ENCODE measurements at regions not wholly inside any gene's neighbourhood (a gene's known extent, or its start where the extent isn't known, plus 50 kb on each side); places are given as distances from the start of the nearest gene placed in this dataset.

DNA sequence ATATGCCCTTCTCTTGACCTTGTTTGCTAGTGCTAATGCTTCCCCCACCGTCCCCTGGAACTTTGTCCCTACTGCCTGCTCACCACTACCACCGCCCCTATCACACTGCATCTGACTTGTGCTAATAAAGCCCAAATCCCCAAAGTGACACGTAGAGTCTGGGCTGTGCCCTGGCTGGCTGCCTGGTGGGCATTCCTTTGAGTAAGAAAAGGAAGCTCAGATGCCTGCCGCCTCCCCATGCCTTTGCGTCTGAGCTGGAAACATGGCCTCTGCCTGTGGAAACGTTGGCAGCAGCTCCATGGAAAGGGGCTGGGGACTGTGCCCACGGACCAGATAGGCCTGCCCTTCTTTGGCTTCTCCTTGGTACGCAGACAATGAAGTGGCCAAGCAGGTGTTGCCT lies 138.3 kb downstream of the CYP26A1 start:
- H3K36me3 ChIP-seq, result no peaks in the 10 kb centered on the region
- no peak overlapping the region for H3K4me3 ChIP-seq
- intact Hi-C loops (cut with DNase I; ENCODE audit: low total_unique reads), result no loop called here
- H3K27me3 ChIP-seq, result no peaks in the 10 kb centered on the region
- WGBS, 5 donors, result 50 to 72% (median 54%) methylated on average over 8 of the region's 8 CpGs
- TF ChIP-seq POLR2A (IDR thresholded peaks at IDR 0.05) (no peak), CTCF (IDR thresholded peaks at IDR 0.05) (no peak), POLR2AphosphoS5 (IDR thresholded peaks at IDR 0.05) (no peak), EP300 (IDR thresholded peaks at IDR 0.05) (no peak)
- H3K4me1 ChIP-seq, result no peaks in the 10 kb centered on the region
- peak in 1 of 2 donors; percentile 23 for DNase-seq
- no peak overlapping the region for H3K27ac ChIP-seq
- H3K9me3 ChIP-seq, result no peaks in the 10 kb centered on the region

GRCh38 chr10:93215312-93215711 lies 141.6 kb downstream of the CYP26A1 start:
- no peaks in the 10 kb centered on the region for H3K9me3 ChIP-seq
- no peak for DNase-seq
- no peaks in the 10 kb centered on the region for H3K27me3 ChIP-seq
- TF ChIP-seq CTCF (IDR thresholded peaks at IDR 0.05) (no peak), EP300 (IDR thresholded peaks at IDR 0.05) (no peak), POLR2AphosphoS5 (IDR thresholded peaks at IDR 0.05) (no peak), POLR2A (IDR thresholded peaks at IDR 0.05) (no peak)
- H3K4me3 ChIP-seq, result no peak overlapping the region
- no peaks in the 10 kb centered on the region for H3K4me1 ChIP-seq
- 75 to 91% (median 80%) methylated on average over 2 to 3 of the region's 3 CpGs for WGBS, 5 donors
- H3K36me3 ChIP-seq, result no peaks in the 10 kb centered on the region
- H3K27ac ChIP-seq, result no peak overlapping the region
- intact Hi-C loops (cut with DNase I; ENCODE audit: low total_unique reads), result no loop called here

DNA sequence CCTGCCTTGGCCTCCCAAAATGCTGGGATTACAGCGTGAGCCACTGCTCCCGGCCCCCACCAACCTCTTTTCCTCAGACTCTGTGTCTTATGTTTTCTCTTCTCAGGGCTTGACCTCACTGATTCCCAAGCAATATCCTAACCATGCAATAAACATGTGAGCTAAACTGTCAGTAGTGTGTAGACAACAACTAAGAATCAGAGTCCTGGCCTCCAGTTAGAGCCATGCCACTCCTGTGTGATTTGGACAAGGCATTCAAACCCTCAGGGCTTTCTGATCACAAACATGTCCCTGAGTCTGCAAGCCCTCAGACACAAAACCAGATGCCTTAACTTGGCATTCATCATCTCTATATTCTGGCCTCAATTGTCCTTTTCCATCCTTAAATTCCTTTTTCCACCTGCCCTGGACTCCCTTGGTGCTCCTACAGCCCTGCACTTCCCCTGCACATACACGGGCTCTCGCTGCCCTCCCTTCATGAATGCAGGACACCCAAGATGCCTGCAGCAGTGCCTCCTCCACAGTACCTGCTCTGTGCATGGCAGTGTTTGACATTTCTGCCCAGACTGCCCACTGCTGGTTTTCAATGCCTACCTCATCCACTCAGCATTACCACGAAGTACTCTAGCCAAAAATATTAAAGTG lies 142.8 kb downstream of the CYP26A1 start:
- intact Hi-C loops (cut with DNase I; ENCODE audit: low total_unique reads), result no loop called here
- Histone ChIP-seq H3K27ac (no peak overlapping the region), H3K4me3 (no peak overlapping the region), H3K27me3 (no peaks in the 10 kb centered on the region), H3K4me1 (no peaks in the 10 kb centered on the region), H3K9me3 (no peaks in the 10 kb centered on the region), H3K36me3 (no peaks in the 10 kb centered on the region)
- no peak for DNase-seq
- 82 to 87% (median 84%) methylated on average over 5 of the region's 5 CpGs for WGBS, 5 donors
- TF ChIP-seq CTCF (IDR thresholded peaks at IDR 0.05), result no peak
- TF ChIP-seq POLR2AphosphoS5 (IDR thresholded peaks at IDR 0.05), result no peak
- no peak for TF ChIP-seq POLR2A (IDR thresholded peaks at IDR 0.05)

- intact Hi-C loops (cut with DNase I; ENCODE audit: low total_unique reads), result no loop called here
- no peak for DNase-seq
- H3K27me3 ChIP-seq, result no peaks in the 10 kb centered on the region
- no peak overlapping the region for H3K4me3 ChIP-seq
- no peak overlapping the region for H3K27ac ChIP-seq
- H3K4me1 ChIP-seq, result no peaks in the 10 kb centered on the region
- H3K36me3 ChIP-seq, result no peaks in the 10 kb centered on the region
- no peaks in the 10 kb centered on the region for H3K9me3 ChIP-seq
- TF ChIP-seq POLR2A (IDR thresholded peaks at IDR 0.05) (no peak), POLR2AphosphoS5 (IDR thresholded peaks at IDR 0.05) (no peak), EP300 (IDR thresholded peaks at IDR 0.05) (no peak), CTCF (IDR thresholded peaks at IDR 0.05) (no peak)
These were observed 144.7 kb downstream of the CYP26A1 start for GRCh38 chr10:93218386-93218785.
